Panc1 (cell line): ENCODE measurements at regions not wholly inside any gene's neighbourhood (a gene's known extent, or its start where the extent isn't known, plus 50 kb on each side); places are given as distances from the start of the nearest gene placed in this dataset.

ENCODE experiments used
- ATAC-seq: fragments of 200-7000 bp; cut with Tn5 transposase; 2 replicates; pipeline ENCODE4 v1.9.1; 2020; ENCODE audit warnings: mild to moderate bottlenecking, moderate library complexity
- BruUV-seq: library from RNA; stranded (reverse); fragments of 400-500 nt; replicated peaks from 2 replicates; lab custom pipeline; 2021; lab: Mats Ljungman, UMichigan
- CTCF ChIA-PET: fragments of 300-600 bp; sonication (Branson Sonifier 250); formaldehyde crosslinking; loops from one replicate; lab custom pipeline; 2022; ENCODE audit warnings: antibody characterized with exemption; lab: Charles Lee
- POLR2A ChIA-PET: fragments of 300-600 bp; sonication (Branson Sonifier 250); formaldehyde crosslinking; loops from one replicate; lab custom pipeline; 2022; ENCODE audit warnings: antibody characterized with exemption; lab: Charles Lee
- DNase-seq: peaks from one replicate; pipeline ENCODE4 v3.0.0-alpha.2; 2010; ENCODE audit warnings: low read depth, low spot score
- H3K27ac ChIP-seq: 2 replicates; pipeline ENCODE4 v1.5.1; 2011; ENCODE audit warnings: mild to moderate bottlenecking, low read length, inconsistent platforms
- H3K27me3 ChIP-seq: fragments of 200-500 bp; sonication (Bioruptor generic); 2 replicates; pipeline ENCODE4 v1.6.0; 2014; ENCODE audit warnings: low read length, inconsistent platforms; ENCODE audit not compliant: control insufficient read depth, insufficient read depth
- H3K36me3 ChIP-seq: fragments of 200-500 bp; sonication (Bioruptor generic); 2 replicates; pipeline ENCODE4 v1.5.1; 2014; ENCODE audit warnings: inconsistent platforms, mild to moderate bottlenecking, low read length, moderate library complexity; ENCODE audit not compliant: control insufficient read depth, insufficient read depth
- H3K4me1 ChIP-seq: 2 replicates; pipeline ENCODE4 v1.5.1; 2011; ENCODE audit warnings: inconsistent platforms, mild to moderate bottlenecking, low read length, moderate library complexity; ENCODE audit not compliant: control insufficient read depth, insufficient read depth
- H3K4me3 ChIP-seq, 2 experiments: 2 replicates each; pipeline ENCODE4 v1.5.1; 2011 to 2012; ENCODE audit warnings: low read depth in 2 of 2, low read length in 2 of 2, mild to moderate bottlenecking in 2 of 2, inconsistent platforms in 1 of 2, moderate library complexity in 1 of 2
- H3K9me3 ChIP-seq: fragments of 200-500 bp; sonication (Bioruptor generic); 2 replicates; pipeline ENCODE4 v1.5.1; 2014; ENCODE audit warnings: low read depth, mild to moderate bottlenecking, inconsistent platforms, low read length, moderate library complexity; ENCODE audit not compliant: control insufficient read depth, insufficient read depth
- POLR2AphosphoS5 ChIP-seq: IDR thresholded peaks from 2 replicates; pipeline ENCODE4 v1.6.1; 2012; ENCODE audit warnings: mild to moderate bottlenecking, low read depth, low read length, moderate library complexity
- REST ChIP-seq, 2 experiments: IDR thresholded peaks; 2 replicates each; pipeline ENCODE4 v1.6.1; 2011 to 2012; ENCODE audit warnings: low read depth in 2 of 2, control low read depth in 1 of 2, low read length in 1 of 2, mild to moderate bottlenecking in 1 of 2, moderate library complexity in 1 of 2; ENCODE audit not compliant: insufficient read depth in 1 of 2
- SIN3A ChIP-seq: IDR thresholded peaks from 2 replicates; pipeline ENCODE4 v1.6.1; 2012; ENCODE audit warnings: low read depth, mild to moderate bottlenecking, low read length, moderate library complexity, borderline replicate concordance; ENCODE audit not compliant: insufficient read depth
- TCF7L2 ChIP-seq: IDR thresholded peaks from 2 replicates; pipeline ENCODE4 v1.6.1; 2011; ENCODE audit warnings: mild to moderate bottlenecking, low read depth, low read length, inconsistent platforms
- in situ Hi-C: cut with HindIII; loops from 2 replicates; pipeline ENCODE4 v1.10.0; 2016; ENCODE audit warnings: low sequenced_read_pairs, low pct_unique_long_range_greater_than_20kb
- intact Hi-C: fragments of 100-400 bp; cut with micrococcal nuclease; formaldehyde crosslinking; loops from one replicate; pipeline ENCODE4 v1.10.0; 2022; ENCODE audit not compliant: unreplicated experiment
- TF ChIP-seq, protein P1 (sequence below): fragments of 450-650 bp; IDR thresholded peaks from 2 replicates; pipeline ENCODE4 v1.5.1; 2017; ENCODE audit warnings: mild to moderate bottlenecking

- no peak overlapping the region for H3K27ac ChIP-seq
- in situ Hi-C loops, result no loop called here
- no peaks in the 10 kb centered on the region for H3K4me1 ChIP-seq
- H3K4me3 ChIP-seq, result no peak overlapping the region; a peak in 1 of 4 replicates
- TF ChIP-seq, protein P1, sequence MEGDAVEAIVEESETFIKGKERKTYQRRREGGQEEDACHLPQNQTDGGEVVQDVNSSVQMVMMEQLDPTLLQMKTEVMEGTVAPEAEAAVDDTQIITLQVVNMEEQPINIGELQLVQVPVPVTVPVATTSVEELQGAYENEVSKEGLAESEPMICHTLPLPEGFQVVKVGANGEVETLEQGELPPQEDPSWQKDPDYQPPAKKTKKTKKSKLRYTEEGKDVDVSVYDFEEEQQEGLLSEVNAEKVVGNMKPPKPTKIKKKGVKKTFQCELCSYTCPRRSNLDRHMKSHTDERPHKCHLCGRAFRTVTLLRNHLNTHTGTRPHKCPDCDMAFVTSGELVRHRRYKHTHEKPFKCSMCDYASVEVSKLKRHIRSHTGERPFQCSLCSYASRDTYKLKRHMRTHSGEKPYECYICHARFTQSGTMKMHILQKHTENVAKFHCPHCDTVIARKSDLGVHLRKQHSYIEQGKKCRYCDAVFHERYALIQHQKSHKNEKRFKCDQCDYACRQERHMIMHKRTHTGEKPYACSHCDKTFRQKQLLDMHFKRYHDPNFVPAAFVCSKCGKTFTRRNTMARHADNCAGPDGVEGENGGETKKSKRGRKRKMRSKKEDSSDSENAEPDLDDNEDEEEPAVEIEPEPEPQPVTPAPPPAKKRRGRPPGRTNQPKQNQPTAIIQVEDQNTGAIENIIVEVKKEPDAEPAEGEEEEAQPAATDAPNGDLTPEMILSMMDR, result peak; percentile 66
- TF ChIP-seq SIN3A, result no peak
- POLR2A ChIA-PET, result no interaction called here
- no peaks in the 10 kb centered on the region for H3K27me3 ChIP-seq
- no peak for DNase-seq
- intact Hi-C loops, result loop anchor here (5.0 to 10.0 kb wide), 2 partner anchors 145 to 272 kb away; no protein-coding TSS in a partner anchor
- H3K9me3 ChIP-seq, result no peaks in the 10 kb centered on the region; the same call in 1 of the 2 replicates
- CTCF ChIA-PET, result interaction anchor here (0.5 kb wide), 1 partner anchor 153 kb away, joined by 3 read pairs; no protein-coding TSS in a partner anchor
- BruUV-seq, result no TSS peak
- ATAC-seq, result no peak
- no peaks in the 10 kb centered on the region for H3K36me3 ChIP-seq
Measured at GRCh38 chr13:34076943-34077703, 259.2 kb downstream of the RFC3 start.

DNA sequence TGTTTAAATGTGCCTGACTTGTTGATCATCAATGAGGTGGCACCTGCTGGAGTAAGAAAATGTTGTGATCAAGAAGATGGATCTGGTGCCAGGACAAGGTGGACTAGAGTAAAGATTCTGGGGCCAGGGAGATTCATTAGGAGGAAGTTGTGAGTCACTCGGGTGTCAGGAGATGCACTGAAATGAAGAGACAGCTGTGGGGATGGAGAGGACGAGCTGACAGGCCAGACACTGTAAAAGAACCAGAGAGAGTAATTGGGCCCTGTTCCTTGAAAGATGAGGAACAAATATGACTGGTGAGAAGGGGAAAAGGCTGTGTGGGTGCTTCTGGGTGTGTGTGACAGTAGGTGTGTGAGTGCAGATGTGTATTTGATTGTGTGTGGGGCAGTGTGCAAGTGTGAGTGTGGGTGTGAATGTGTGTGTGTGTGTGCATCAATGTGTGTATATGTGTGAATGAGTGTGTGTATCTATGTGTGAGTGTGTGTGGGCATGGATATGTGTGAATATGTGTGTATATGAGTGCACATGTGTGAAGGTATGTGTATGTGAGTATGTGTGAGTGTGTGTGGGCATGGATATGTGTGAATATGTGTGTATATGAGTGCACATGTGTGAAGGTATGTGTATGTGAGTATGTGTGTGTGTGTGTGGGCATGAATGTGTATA lies 260.5 kb downstream of the RFC3 start:
- ChIA-PET POLR2A (no interaction called here), CTCF (no interaction called here)
- H3K27me3 ChIP-seq, result no peaks in the 10 kb centered on the region
- no peaks in the 10 kb centered on the region for H3K36me3 ChIP-seq
- no TSS peak for BruUV-seq
- ATAC-seq (no peak), DNase-seq (no peak)
- H3K4me1 ChIP-seq, result no peaks in the 10 kb centered on the region
- no peak overlapping the region for H3K27ac ChIP-seq
- H3K9me3 ChIP-seq, result no peaks in the 10 kb centered on the region; the same call in 1 of the 2 replicates
- intact Hi-C loops, result loop anchor here (5.0 to 10.0 kb wide), 2 partner anchors 146 to 274 kb away; no protein-coding TSS in a partner anchor
- H3K4me3 ChIP-seq, result no peak overlapping the region
- TF ChIP-seq REST (IDR thresholded peaks at IDR 0.05; ENCODE audit: insufficient read depth in 1 of 2, low read depth in 2 of 2, low read length in 1 of 2), result no peak
- no peak for TF ChIP-seq POLR2AphosphoS5
- TF ChIP-seq, protein P1, result no peak
- TF ChIP-seq TCF7L2, result no peak
- in situ Hi-C loops, result no loop called here
